ENCODE measurements at regions not wholly inside any gene's neighbourhood (a gene's known extent, or its start where the extent isn't known, plus 50 kb on each side); places are given as distances from the start of the nearest gene placed in this dataset.
"Not testable (repeated sequence)": the region's sequence is repeated elsewhere in the genome, so short reads cannot be mapped to it uniquely, and the experiment has no call there.

DNA sequence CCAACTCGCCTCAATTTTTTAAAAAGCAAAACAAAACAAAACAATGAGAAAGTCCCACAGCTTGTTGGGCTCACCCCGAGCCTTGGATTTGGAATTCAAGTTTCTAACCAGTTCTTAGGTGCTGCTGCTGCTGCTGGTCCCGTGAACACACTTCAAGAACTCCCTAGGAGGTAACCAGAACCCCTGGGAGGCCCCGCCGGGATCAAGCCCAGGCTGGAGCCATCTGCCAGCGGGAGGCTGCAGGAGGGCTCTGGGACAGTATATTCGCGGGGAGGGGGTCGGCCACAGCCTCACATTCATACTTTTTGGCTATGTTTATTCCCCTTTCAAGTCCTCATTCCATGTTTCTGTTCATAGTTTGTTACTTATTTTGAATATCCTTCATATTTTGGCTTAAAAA lies 223.4 kb downstream of the TFCP2L1 start:
- Histone ChIP-seq H3K4me1 (ENCODE audit: control insufficient read depth, insufficient read depth, low read length) (0 out of 2 replicates have a peak, but pooled peaks cover 6% of the 10 kb centered on the region), H3K9me3 (ENCODE audit: control insufficient read depth, insufficient read depth, low read length) (no peaks in the 10 kb centered on the region), H3K4me3 (ENCODE audit: low read depth, low read length) (no peak overlapping the region), H3K9ac (ENCODE audit: low read depth, low read length) (no peak overlapping the region), H3K36me3 (ENCODE audit: control insufficient read depth, insufficient read depth, low read length) (no peaks in the 10 kb centered on the region), H3K27ac (ENCODE audit: low read depth, low read length) (no peak overlapping the region), H3K27me3 (ENCODE audit: control insufficient read depth, insufficient read depth, low read length) (peaks cover 17% of the 10 kb centered on the region)

GRCh38 chr2:121063471-121063870 lies 221.5 kb downstream of the TFCP2L1 start:
- Histone ChIP-seq H3K27me3 (ENCODE audit: control insufficient read depth, insufficient read depth, low read length) (peaks cover 14% of the 10 kb centered on the region), H3K36me3 (ENCODE audit: control insufficient read depth, insufficient read depth, low read length) (no peaks in the 10 kb centered on the region), H3K9ac (ENCODE audit: low read depth, low read length) (no peak overlapping the region), H3K4me1 (ENCODE audit: control insufficient read depth, insufficient read depth, low read length) (0 out of 2 replicates have a peak, but pooled peaks cover 6% of the 10 kb centered on the region), H3K27ac (ENCODE audit: low read depth, low read length) (no peak overlapping the region), H3K4me3 (ENCODE audit: low read depth, low read length) (no peak overlapping the region), H3K9me3 (ENCODE audit: control insufficient read depth, insufficient read depth, low read length) (no peaks in the 10 kb centered on the region)

DNA sequence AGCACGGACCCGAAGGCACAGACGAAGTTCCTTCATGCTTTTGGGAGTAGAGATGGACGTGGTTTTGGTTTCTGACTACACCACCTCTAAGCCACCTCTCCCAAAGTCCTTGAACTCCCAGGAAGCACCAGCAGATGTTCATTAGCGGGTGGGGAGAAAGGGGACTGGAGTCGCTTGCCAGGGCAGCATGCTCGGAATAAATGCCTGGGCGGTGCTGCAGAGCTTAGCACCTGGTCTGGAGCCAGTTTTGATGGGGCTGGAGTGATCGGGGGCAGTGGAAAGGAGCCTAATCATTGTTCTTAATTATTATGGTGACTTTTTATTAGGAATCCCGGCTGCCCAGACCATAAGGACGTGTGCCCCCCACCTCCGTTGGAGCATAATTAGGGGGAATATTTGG lies 220.8 kb downstream of the TFCP2L1 start:
- 0 out of 2 replicates have a peak, but pooled peaks cover 6% of the 10 kb centered on the region for H3K4me1 ChIP-seq (ENCODE audit: control insufficient read depth, insufficient read depth, low read length)
- no peaks in the 10 kb centered on the region for H3K36me3 ChIP-seq (ENCODE audit: control insufficient read depth, insufficient read depth, low read length)
- H3K27me3 ChIP-seq (ENCODE audit: control insufficient read depth, insufficient read depth, low read length) = peaks cover 11% of the 10 kb centered on the region
- H3K9ac ChIP-seq (ENCODE audit: low read depth, low read length) = no peak overlapping the region
- H3K4me3 ChIP-seq (ENCODE audit: low read depth, low read length) = no peak overlapping the region
- H3K9me3 ChIP-seq (ENCODE audit: control insufficient read depth, insufficient read depth, low read length) = no peaks in the 10 kb centered on the region
- H3K27ac ChIP-seq (ENCODE audit: low read depth, low read length) = no peak overlapping the region

GRCh38 chr2:121065239-121065638 lies 219.8 kb downstream of the TFCP2L1 start:
- 0 out of 2 replicates have a peak, but pooled peaks cover 6% of the 10 kb centered on the region for H3K4me1 ChIP-seq (ENCODE audit: control insufficient read depth, insufficient read depth, low read length)
- no peak overlapping the region for H3K4me3 ChIP-seq (ENCODE audit: low read depth, low read length)
- no peaks in the 10 kb centered on the region for H3K36me3 ChIP-seq (ENCODE audit: control insufficient read depth, insufficient read depth, low read length)
- no peak overlapping the region for H3K27ac ChIP-seq (ENCODE audit: low read depth, low read length)
- H3K9me3 ChIP-seq (ENCODE audit: control insufficient read depth, insufficient read depth, low read length) = no peaks in the 10 kb centered on the region
- no peak overlapping the region for H3K9ac ChIP-seq (ENCODE audit: low read depth, low read length)
- peaks cover 10% of the 10 kb centered on the region for H3K27me3 ChIP-seq (ENCODE audit: control insufficient read depth, insufficient read depth, low read length)

- H3K4me1 ChIP-seq (ENCODE audit: control insufficient read depth, insufficient read depth, low read length) = 0 out of 2 replicates have a peak, but pooled peaks cover 6% of the 10 kb centered on the region
- no peak overlapping the region for H3K27ac ChIP-seq (ENCODE audit: low read depth, low read length)
- H3K36me3 ChIP-seq (ENCODE audit: control insufficient read depth, insufficient read depth, low read length) = no peaks in the 10 kb centered on the region
- no peak overlapping the region for H3K9ac ChIP-seq (ENCODE audit: low read depth, low read length)
- peaks cover 13% of the 10 kb centered on the region for H3K27me3 ChIP-seq (ENCODE audit: control insufficient read depth, insufficient read depth, low read length)
- no peaks in the 10 kb centered on the region for H3K9me3 ChIP-seq (ENCODE audit: control insufficient read depth, insufficient read depth, low read length)
- H3K4me3 ChIP-seq (ENCODE audit: low read depth, low read length) = no peak overlapping the region
Observed at GRCh38 chr2:121066526-121066925, 218.5 kb downstream of the TFCP2L1 start.

DNA sequence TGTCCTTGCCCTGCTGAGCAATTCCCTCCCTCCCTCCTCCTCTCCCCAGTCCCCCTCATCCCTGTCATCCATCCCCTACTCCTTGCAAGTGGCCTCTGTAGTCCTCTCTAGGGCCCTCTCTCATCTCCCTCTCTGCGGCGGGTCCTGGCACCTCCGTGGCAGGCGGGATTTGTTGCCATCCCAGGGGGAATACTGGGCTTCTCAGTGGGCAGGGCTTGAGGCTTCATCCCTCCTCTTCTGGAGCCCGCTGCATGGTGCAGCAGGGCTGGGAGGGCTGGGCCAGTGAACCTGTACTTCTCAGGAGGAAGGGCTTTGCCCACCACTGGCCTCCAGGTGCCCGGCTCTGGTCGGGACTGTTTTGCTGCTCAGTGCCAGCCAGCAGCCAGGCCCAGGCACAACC lies 216.2 kb downstream of the TFCP2L1 start:
- Histone ChIP-seq H3K4me1 (ENCODE audit: control insufficient read depth, insufficient read depth, low read length) (no peaks in the 10 kb centered on the region), H3K36me3 (ENCODE audit: control insufficient read depth, insufficient read depth, low read length) (no peaks in the 10 kb centered on the region), H3K27me3 (ENCODE audit: control insufficient read depth, insufficient read depth, low read length) (peaks cover 3% of the 10 kb centered on the region; the same call in 1 of the 2 replicates), H3K4me3 (ENCODE audit: low read depth, low read length) (no peak overlapping the region), H3K9ac (ENCODE audit: low read depth, low read length) (no peak overlapping the region), H3K9me3 (ENCODE audit: control insufficient read depth, insufficient read depth, low read length) (no peaks in the 10 kb centered on the region), H3K27ac (ENCODE audit: low read depth, low read length) (no peak overlapping the region)

DNA sequence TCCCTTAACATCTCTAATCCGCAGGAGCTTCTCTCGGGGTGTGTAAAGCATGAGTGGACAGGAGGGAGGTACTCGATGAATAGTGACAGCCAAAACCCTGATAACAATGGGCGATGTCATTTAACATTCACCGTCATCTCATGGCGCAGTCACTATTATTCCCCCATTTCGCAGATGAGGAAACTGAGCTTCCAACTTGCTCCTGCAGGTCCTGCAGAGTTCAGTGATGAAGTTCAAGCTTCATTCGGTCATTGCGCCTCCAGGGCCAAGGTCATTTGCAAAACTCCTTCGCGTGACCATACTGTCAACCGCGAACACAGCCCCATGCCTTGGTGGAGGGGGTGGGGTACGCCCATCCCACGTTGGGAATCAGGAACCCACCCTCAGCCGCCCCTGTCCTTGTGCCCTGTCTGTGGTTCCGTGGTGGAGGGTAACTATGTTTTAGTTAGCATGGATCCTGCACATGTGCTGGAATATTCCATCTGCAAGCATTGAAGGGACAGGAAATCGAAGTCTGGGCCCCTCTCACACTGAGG lies 215.5 kb downstream of the TFCP2L1 start:
- Histone ChIP-seq H3K27ac (ENCODE audit: low read depth, low read length) (no peak overlapping the region), H3K4me3 (ENCODE audit: low read depth, low read length) (no peak overlapping the region), H3K36me3 (ENCODE audit: control insufficient read depth, insufficient read depth, low read length) (no peaks in the 10 kb centered on the region), H3K27me3 (ENCODE audit: control insufficient read depth, insufficient read depth, low read length) (peaks cover 3% of the 10 kb centered on the region; the same call in 1 of the 2 replicates), H3K4me1 (ENCODE audit: control insufficient read depth, insufficient read depth, low read length) (0 out of 2 replicates have a peak, but pooled peaks cover 3% of the 10 kb centered on the region), H3K9me3 (ENCODE audit: control insufficient read depth, insufficient read depth, low read length) (no peaks in the 10 kb centered on the region), H3K9ac (ENCODE audit: low read depth, low read length) (no peak overlapping the region)

DNA sequence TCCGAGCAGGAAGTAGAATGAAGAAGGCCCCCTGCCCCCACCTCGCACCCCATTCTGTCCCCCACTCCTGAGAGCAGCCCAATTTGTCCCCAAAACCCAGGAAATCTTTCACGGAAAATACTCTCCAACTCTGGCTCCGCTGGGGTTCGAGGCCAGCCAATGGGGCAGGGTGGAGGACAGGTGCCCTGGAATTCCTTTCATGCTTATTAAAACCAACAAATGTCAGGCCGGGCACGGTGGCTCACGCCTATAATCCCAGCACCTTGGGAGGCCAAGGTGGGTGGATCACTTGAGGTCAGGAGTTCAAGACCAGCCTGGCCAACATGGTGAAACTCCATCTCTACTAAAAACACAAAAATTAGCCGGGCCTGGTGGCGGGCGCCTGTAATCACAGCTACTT lies 214.9 kb downstream of the TFCP2L1 start:
- not testable (repeated sequence) for H3K4me1 ChIP-seq (ENCODE audit: control insufficient read depth, insufficient read depth, low read length); H3K36me3 ChIP-seq (ENCODE audit: control insufficient read depth, insufficient read depth, low read length); H3K4me3 ChIP-seq (ENCODE audit: low read depth, low read length); H3K9me3 ChIP-seq (ENCODE audit: control insufficient read depth, insufficient read depth, low read length); H3K27ac ChIP-seq (ENCODE audit: low read depth, low read length); H3K27me3 ChIP-seq (ENCODE audit: control insufficient read depth, insufficient read depth, low read length); H3K9ac ChIP-seq (ENCODE audit: low read depth, low read length)

- H3K27ac ChIP-seq (ENCODE audit: low read depth, low read length) = no peak overlapping the region
- H3K4me3 ChIP-seq (ENCODE audit: low read depth, low read length) = no peak overlapping the region
- no peaks in the 10 kb centered on the region for H3K9me3 ChIP-seq (ENCODE audit: control insufficient read depth, insufficient read depth, low read length)
- H3K4me1 ChIP-seq (ENCODE audit: control insufficient read depth, insufficient read depth, low read length) = peaks cover 11% of the 10 kb centered on the region
- no peaks in the 10 kb centered on the region for H3K36me3 ChIP-seq (ENCODE audit: control insufficient read depth, insufficient read depth, low read length)
- H3K27me3 ChIP-seq (ENCODE audit: control insufficient read depth, insufficient read depth, low read length) = peaks cover 8% of the 10 kb centered on the region
- H3K9ac ChIP-seq (ENCODE audit: low read depth, low read length) = no peak overlapping the region
Observed at GRCh38 chr2:121071034-121071504, 213.9 kb downstream of the TFCP2L1 start.

DNA sequence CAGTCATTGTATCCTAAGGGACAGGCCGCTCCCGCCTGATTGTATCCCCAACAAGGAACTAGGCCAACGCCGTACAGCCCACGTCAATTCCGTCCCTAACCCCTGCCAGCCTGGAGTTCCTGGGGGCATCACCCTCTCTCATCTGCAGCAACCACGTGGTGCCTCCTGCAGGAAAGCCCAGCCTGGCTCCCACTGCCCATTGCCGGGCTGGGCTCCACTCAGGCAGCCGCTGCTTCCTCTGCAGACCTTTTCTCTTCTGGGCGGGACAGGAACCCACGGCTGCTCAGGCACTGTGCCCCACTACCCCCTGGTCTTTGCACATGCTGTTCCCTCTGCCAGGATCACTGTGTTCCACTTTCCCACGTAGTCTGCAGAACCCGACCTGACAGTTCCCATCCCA lies 212.2 kb downstream of the TFCP2L1 start:
- H3K27me3 ChIP-seq (ENCODE audit: control insufficient read depth, insufficient read depth, low read length) = peaks cover 22% of the 10 kb centered on the region
- H3K4me1 ChIP-seq (ENCODE audit: control insufficient read depth, insufficient read depth, low read length) = peaks cover 17% of the 10 kb centered on the region
- H3K9me3 ChIP-seq (ENCODE audit: control insufficient read depth, insufficient read depth, low read length) = no peaks in the 10 kb centered on the region
- no peak overlapping the region for H3K9ac ChIP-seq (ENCODE audit: low read depth, low read length)
- no peak overlapping the region for H3K27ac ChIP-seq (ENCODE audit: low read depth, low read length)
- no peak overlapping the region for H3K4me3 ChIP-seq (ENCODE audit: low read depth, low read length)
- no peaks in the 10 kb centered on the region for H3K36me3 ChIP-seq (ENCODE audit: control insufficient read depth, insufficient read depth, low read length)

DNA sequence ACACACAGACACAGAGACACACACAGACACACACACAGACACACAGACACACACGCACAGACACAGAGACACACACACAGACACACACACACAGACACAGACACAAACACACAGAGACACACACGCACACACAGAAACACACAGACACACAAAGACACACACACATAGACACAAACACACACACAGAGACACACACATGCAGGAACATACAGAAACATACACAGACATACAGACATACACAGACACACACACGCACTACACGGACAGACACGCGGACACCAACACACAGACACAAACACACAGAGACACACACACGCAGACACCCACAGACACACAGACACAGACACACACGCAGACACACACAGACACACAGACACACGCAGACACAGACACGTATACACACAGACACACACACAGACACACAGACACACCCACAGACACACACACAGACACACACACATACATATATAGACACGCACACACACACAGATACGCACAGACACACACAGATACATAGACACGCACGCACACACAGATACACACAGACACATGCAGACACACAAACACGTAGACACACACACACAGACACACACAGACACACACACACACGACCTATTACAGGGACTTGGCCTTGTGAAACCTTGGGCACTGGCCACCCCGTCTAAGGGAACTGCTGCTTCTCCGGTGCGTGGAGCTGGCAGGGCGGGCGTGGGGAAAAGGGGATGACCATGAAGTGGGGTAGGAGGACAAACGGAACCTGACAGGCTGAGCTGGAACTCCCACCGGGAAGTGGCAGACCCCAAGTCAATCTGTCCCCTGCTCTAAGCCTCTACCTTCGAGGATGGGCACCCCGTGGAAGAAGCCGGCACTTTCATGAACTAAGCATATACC lies 211.4 kb downstream of the TFCP2L1 start:
- H3K27me3 ChIP-seq (ENCODE audit: control insufficient read depth, insufficient read depth, low read length) = peaks cover 26% of the 10 kb centered on the region
- peak overlapping the region; percentile 38 for H3K27ac ChIP-seq (ENCODE audit: low read depth, low read length)
- H3K9ac ChIP-seq (ENCODE audit: low read depth, low read length) = no peak overlapping the region
- no peaks in the 10 kb centered on the region for H3K9me3 ChIP-seq (ENCODE audit: control insufficient read depth, insufficient read depth, low read length)
- no peak overlapping the region for H3K4me3 ChIP-seq (ENCODE audit: low read depth, low read length)
- no peaks in the 10 kb centered on the region for H3K36me3 ChIP-seq (ENCODE audit: control insufficient read depth, insufficient read depth, low read length)
- peaks cover 17% of the 10 kb centered on the region for H3K4me1 ChIP-seq (ENCODE audit: control insufficient read depth, insufficient read depth, low read length)

All from HUES48 (cell line).